ENCODE measurements at regions not wholly inside any gene's neighbourhood (a gene's known extent, or its start where the extent isn't known, plus 50 kb on each side); places are given as distances from the start of the nearest gene placed in this dataset.

DNA sequence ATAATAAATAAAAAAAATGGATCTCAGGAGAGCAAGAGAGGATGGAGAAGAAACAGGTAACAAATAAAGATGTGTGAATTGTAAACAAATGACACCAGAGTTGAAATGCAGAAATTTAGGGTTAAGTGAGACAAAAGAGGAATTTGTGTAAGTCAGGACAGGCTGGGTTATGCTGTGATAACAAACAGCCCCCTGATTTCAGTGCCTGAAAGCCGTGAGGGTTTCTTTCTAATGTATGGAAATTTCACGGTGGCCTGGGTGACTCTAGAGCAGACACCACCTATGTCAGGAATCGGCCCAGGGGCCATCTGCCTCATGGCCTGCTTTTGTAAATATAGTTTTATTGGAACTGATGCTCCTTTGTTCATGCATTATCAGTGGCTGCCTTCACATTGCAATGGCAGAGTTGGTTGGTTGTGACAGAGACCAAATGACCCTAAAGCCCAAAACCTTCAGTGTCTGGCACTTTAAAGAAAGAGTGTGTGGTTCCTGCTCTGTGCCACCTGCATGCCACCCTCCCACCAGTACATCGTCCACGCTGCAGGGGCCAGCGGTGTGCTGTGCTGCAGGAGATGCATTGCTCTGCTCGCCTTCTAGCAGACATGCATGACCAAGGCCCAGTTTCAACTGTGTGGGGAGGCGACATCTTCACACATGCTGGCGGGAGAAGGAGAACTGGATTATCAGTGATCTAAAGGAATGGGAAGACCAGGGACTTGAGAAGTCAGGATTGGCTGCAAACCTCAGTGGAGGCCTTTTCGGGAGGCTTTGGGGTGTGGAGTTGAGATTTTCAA, 221.2 kb upstream of the APCDD1 start:
- TF ChIP-seq, protein P1, sequence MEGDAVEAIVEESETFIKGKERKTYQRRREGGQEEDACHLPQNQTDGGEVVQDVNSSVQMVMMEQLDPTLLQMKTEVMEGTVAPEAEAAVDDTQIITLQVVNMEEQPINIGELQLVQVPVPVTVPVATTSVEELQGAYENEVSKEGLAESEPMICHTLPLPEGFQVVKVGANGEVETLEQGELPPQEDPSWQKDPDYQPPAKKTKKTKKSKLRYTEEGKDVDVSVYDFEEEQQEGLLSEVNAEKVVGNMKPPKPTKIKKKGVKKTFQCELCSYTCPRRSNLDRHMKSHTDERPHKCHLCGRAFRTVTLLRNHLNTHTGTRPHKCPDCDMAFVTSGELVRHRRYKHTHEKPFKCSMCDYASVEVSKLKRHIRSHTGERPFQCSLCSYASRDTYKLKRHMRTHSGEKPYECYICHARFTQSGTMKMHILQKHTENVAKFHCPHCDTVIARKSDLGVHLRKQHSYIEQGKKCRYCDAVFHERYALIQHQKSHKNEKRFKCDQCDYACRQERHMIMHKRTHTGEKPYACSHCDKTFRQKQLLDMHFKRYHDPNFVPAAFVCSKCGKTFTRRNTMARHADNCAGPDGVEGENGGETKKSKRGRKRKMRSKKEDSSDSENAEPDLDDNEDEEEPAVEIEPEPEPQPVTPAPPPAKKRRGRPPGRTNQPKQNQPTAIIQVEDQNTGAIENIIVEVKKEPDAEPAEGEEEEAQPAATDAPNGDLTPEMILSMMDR (IDR thresholded peaks at IDR 0.05), result no peak
- no peak for TF ChIP-seq TCF7L2 (IDR thresholded peaks at IDR 0.05; ENCODE audit: low read depth, low read length)

All from Panc1 (cell line).